AG04449 (cell line): ENCODE measurements at regions not wholly inside any gene's neighbourhood (a gene's known extent, or its start where the extent isn't known, plus 50 kb on each side); places are given as distances from the start of the nearest gene placed in this dataset.
"Not testable (repeated sequence)": the region's sequence is repeated elsewhere in the genome, so short reads cannot be mapped to it uniquely, and the experiment has no call there.

ENCODE experiments used
- CTCF ChIA-PET: fragments of 350-600 bp; formaldehyde crosslinking; extraction: SDS; loops from one replicate; lab custom pipeline; 2021; ENCODE audit warnings: antibody characterized with exemption; lab: Yijun Ruan, JAX
- POLR2A ChIA-PET: fragments of 400-600, 350-600 bp; formaldehyde crosslinking; extraction: SDS; loops from one replicate; lab custom pipeline; 2020; ENCODE audit warnings: antibody characterized with exemption, inconsistent platforms; lab: Yijun Ruan, JAX
- DNase-seq: peaks from one replicate; pipeline ENCODE4 v3.0.0-alpha.2; 2010; ENCODE audit warnings: low read depth, low spot score
- H3K4me3 ChIP-seq: 2 replicates; pipeline ENCODE4 v1.5.1; 2011; ENCODE audit warnings: low read depth, mild to moderate bottlenecking, control low read depth, low read length
- CTCF ChIP-seq: IDR thresholded peaks from one replicate; pipeline ENCODE4 v1.5.1; 2011; ENCODE audit warnings: mild to moderate bottlenecking, moderate library complexity, low read length, control low read depth, inconsistent platforms; ENCODE audit not compliant: insufficient read depth; ENCODE audit errors: missing control alignments

GRCh38 chr7:24164401-24164800 is 119.6 kb upstream of the NPY start:
- H3K4me3 ChIP-seq, result no peak overlapping the region
- DNase-seq, result no peak
- TF ChIP-seq CTCF, result no peak
- ChIA-PET CTCF (no interaction called here), POLR2A (no interaction called here)

GRCh38 chr7:24169077-24169624 is 114.8 kb upstream of the NPY start:
- CTCF ChIA-PET, result no interaction called here
- DNase-seq, result no peak
- TF ChIP-seq CTCF, result no peak
- POLR2A ChIA-PET, result no interaction called here
- H3K4me3 ChIP-seq, result no peak overlapping the region

GRCh38 chr7:24171951-24172350 is 112.0 kb upstream of the NPY start:
- DNase-seq, CTCF ChIA-PET, H3K4me3 ChIP-seq, POLR2A ChIA-PET: not testable (repeated sequence)

- no peak for TF ChIP-seq CTCF
- CTCF ChIA-PET, result no interaction called here
- H3K4me3 ChIP-seq, result no peak overlapping the region
- POLR2A ChIA-PET, result no interaction called here
- DNase-seq, result no peak
These were observed 111.1 kb upstream of the NPY start for GRCh38 chr7:24172856-24173255.

- POLR2A ChIA-PET, result no interaction called here
- CTCF ChIA-PET, result no interaction called here
- no peak overlapping the region for H3K4me3 ChIP-seq
- TF ChIP-seq CTCF, result no peak
- no peak for DNase-seq
These were observed 108.4 kb upstream of the NPY start for GRCh38 chr7:24175603-24176002.

- no peak for TF ChIP-seq CTCF
- ChIA-PET POLR2A (no interaction called here), CTCF (no interaction called here)
- no peak for DNase-seq
- no peak overlapping the region for H3K4me3 ChIP-seq
These were observed 105.0 kb upstream of the NPY start for GRCh38 chr7:24178811-24179570.

- CTCF ChIA-PET, result no interaction called here
- no peak for TF ChIP-seq CTCF
- H3K4me3 ChIP-seq, result no peak overlapping the region
- POLR2A ChIA-PET, result no interaction called here
- DNase-seq, result no peak
These were observed 92.6 kb upstream of the NPY start for GRCh38 chr7:24191362-24191761.
